WI38 (cell line): ENCODE measurements at regions not wholly inside any gene's neighbourhood (a gene's known extent, or its start where the extent isn't known, plus 50 kb on each side); places are given as distances from the start of the nearest gene placed in this dataset.
"Not testable (repeated sequence)": the region's sequence is repeated elsewhere in the genome, so short reads cannot be mapped to it uniquely, and the experiment has no call there.

ENCODE experiments used
- H3K4me3 ChIP-seq: 2 replicates; pipeline ENCODE4 v1.5.1; 2011; ENCODE audit warnings: low read depth, mild to moderate bottlenecking, control low read depth, low read length
- TF ChIP-seq, protein P1 (sequence below): IDR thresholded peaks from 2 replicates; pipeline ENCODE4 v1.5.1; 2012; ENCODE audit warnings: low read depth, mild to moderate bottlenecking, control low read depth, low read length

DNA sequence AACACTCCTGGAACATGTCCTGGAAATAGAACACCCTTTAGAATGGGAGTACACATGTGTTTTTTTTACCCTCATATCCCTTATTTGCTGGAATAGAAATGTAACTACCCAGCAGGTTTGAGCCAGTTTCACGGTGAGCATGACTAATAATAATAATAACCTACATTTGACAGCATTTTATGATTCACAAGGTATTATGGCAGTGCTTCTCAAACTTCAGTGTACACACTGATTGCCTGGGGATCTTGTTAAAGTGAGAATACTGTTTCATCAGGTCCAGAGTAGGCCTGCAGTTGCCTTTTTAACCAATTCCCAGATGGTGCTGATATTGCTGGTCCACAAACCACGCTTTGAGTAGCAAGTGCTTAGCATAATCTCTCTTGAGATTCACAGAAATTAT, 63.9 kb downstream of the NFKBIZ start:
- no peak overlapping the region for H3K4me3 ChIP-seq
- TF ChIP-seq, protein P1, sequence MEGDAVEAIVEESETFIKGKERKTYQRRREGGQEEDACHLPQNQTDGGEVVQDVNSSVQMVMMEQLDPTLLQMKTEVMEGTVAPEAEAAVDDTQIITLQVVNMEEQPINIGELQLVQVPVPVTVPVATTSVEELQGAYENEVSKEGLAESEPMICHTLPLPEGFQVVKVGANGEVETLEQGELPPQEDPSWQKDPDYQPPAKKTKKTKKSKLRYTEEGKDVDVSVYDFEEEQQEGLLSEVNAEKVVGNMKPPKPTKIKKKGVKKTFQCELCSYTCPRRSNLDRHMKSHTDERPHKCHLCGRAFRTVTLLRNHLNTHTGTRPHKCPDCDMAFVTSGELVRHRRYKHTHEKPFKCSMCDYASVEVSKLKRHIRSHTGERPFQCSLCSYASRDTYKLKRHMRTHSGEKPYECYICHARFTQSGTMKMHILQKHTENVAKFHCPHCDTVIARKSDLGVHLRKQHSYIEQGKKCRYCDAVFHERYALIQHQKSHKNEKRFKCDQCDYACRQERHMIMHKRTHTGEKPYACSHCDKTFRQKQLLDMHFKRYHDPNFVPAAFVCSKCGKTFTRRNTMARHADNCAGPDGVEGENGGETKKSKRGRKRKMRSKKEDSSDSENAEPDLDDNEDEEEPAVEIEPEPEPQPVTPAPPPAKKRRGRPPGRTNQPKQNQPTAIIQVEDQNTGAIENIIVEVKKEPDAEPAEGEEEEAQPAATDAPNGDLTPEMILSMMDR = no peak

DNA sequence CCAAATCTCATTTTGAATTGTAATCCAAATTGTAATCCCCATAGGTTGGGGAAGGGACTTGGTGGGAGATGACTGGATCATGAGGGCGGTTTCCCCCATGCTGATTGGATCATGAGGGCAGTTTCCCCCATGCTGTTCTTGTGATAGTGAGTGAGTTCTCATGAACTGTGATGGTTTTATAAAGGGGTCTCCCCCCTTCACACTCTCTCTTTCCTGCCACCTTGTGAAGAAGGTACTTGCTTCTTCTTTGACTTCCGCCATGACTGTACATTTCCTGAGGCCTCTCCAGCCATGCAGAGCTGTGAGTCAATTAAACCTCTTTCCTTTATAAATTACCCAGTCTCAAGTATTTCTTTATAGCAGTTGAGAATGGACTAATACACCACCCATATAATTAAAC, 68.4 kb downstream of the NFKBIZ start:
- not testable (repeated sequence) for H3K4me3 ChIP-seq

- not testable (repeated sequence) for H3K4me3 ChIP-seq
Measured at GRCh38 chr3:101922151-101922725, 72.9 kb downstream of the NFKBIZ start.

- not testable (repeated sequence) for H3K4me3 ChIP-seq
Measured at GRCh38 chr3:101924621-101925020, 75.3 kb downstream of the NFKBIZ start.

DNA sequence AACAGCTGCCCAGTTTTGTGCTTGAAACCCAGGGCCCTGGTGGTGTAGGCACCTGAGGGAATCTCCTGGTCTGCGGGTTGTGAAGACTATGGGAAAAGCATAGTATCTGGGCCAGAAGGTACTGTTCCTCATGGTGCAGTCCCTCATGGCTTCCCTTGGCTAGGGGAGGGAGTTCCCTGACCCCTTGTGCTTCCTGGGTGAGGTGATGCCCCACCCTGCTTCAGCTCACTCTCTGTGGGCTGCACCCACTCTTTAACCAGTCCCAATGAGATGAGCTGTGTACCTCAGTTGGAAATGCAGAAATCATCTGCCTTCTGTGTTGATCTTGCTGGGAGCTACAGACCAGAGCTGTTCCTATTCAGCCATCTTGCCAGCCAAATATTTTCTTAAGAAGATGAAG, 75.8 kb downstream of the NFKBIZ start:
- not testable (repeated sequence) for H3K4me3 ChIP-seq

GRCh38 chr3:101925564-101925963, 76.2 kb downstream of the NFKBIZ start:
- TF ChIP-seq, protein P1 = no peak
- H3K4me3 ChIP-seq = no peak overlapping the region

GRCh38 chr3:101926594-101927105, 77.3 kb downstream of the NFKBIZ start:
- H3K4me3 ChIP-seq = no peak overlapping the region
- TF ChIP-seq, protein P1 = no peak

DNA sequence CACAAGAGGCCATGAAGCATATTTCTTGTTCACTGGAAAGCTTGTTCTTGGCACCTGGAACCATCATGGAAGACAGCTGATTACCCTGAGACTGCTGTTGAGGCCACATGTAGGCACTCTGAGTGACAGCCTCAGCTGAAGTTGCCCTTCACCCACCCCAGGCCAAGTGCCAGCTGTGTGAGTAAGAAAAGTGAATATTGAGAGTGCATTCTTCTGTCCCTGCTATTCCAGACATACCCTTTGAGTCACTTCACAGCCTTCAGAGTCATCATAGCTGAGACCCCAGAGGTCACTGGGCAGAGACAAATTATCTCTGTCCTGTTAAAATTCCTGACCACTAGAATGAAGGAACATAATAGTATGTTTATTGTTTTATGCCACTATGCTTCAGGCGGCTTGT, 79.6 kb downstream of the NFKBIZ start:
- H3K4me3 ChIP-seq = no peak overlapping the region
- TF ChIP-seq, protein P1 = no peak

- TF ChIP-seq, protein P1 = no peak
- H3K4me3 ChIP-seq = no peak overlapping the region
Measured at GRCh38 chr3:101931081-101931480, 81.8 kb downstream of the NFKBIZ start.
